Head of caudate nucleus (tissue), 42 donors: ENCODE measurements at regions not wholly inside any gene's neighbourhood (a gene's known extent, or its start where the extent isn't known, plus 50 kb on each side); places are given as distances from the start of the nearest gene placed in this dataset.

ENCODE experiments used
- DNase-seq, 42 donors: peaks; one replicate each; pipeline versions ENCODE4 v3.0.0 to v3.0.0-alpha.2; 2020 to 2021; ENCODE audit warnings: mixed read lengths in 7 of 42
- intact Hi-C: fragments of 100-400 bp; cut with DNase I; formaldehyde crosslinking; loops from one replicate; pipeline ENCODE4 v1.15.0; 2022

DNA sequence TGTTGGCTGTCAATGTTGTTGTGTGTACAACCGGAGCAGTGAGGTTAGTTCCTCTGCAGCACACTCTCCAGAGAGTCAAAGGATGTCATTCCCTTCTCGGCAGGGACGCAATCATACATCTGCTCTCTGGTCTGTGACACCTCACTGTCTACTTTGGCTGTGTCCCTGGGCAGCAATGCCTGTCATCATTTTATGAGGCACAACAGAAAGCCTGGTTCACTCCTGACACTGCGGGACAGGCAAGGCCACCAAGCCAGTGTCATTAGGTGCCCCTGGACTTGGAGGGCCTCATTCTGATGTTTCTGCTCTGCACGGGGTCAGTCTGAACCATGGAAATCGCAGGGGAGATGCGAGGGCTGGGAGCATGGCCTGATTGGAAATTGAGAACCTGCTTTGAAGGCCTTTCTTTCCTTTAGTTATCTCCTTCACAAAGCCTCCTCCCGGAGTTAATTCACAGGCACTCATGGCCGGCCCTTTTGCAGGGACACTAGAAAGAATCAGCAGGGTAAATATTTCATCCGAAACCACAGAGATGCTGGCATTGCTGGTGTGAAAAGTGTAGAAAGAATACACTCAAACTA lies 284.4 kb downstream of the ZNF536 start:
- DNase-seq = peak in 1 of 42 donors; percentile 20
- intact Hi-C loops = loop anchor here (10.0 kb wide), 1 partner anchor 592 kb away; no protein-coding TSS in a partner anchor

DNA sequence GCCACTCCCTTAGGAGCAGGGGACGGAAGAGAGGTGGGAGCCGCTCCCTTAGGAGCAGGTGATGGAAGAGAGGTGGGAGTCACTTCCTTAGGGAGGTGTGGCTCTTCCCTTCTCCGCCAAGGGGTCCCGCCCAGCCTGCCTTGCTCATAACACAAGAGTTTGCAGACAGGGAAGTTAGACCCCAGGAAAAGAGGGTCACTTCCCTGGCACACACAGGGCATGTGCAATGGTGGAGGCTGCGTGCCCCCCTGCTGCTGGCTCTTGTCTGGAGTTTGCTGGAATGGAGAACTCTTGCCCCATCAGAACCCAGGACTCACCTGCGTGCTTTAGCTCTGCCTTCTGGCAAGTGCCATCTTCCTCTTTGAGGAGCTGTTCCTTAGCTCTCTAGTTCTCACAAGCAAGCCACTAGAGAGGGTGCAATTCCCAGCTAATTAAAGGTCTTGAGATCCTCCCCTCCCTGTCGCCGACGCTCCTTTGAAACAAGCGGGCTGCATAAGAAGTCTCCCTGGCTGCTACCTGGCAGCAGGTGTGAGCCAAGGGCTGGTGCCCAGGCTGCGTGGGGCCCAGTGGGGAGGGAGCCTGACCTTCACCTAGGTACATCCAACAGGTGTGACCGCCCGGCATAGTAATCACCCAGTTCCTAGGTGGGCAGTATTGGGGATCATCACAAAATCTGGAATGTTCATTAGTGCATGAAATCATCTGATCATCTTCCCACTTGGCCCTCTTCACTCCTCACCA lies 281.6 kb downstream of the ZNF536 start:
- DNase-seq = peak in 1 of 42 donors; percentile 19
- intact Hi-C loops = loop anchor here (5.0 to 10.0 kb wide), 2 partner anchors 432 to 589 kb away; no protein-coding TSS in a partner anchor

DNA sequence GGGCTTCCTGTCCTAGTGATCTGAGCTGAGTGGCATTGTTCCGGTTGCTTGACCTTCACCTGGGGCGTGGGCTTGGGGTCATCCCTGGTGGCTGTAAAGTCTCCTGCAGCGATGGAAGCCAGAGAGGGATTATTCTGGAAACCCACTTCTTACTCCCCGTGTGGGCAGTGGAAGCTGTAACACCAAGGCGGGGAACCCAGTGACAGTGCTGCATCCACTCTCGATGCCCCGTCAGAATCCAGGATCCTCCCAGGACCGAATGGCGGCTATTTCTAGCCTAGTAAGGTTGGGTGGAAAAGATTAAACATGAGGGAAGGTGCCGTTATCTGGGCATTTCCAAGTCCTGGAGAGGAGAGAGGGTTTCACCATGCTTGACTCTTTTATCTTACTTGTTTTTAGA lies 280.6 kb downstream of the ZNF536 start:
- intact Hi-C loops = loop anchor here (5.0 to 10.0 kb wide), 2 partner anchors 430 to 588 kb away; no protein-coding TSS in a partner anchor
- DNase-seq = peak in 1 of 42 donors; percentile 4

DNA sequence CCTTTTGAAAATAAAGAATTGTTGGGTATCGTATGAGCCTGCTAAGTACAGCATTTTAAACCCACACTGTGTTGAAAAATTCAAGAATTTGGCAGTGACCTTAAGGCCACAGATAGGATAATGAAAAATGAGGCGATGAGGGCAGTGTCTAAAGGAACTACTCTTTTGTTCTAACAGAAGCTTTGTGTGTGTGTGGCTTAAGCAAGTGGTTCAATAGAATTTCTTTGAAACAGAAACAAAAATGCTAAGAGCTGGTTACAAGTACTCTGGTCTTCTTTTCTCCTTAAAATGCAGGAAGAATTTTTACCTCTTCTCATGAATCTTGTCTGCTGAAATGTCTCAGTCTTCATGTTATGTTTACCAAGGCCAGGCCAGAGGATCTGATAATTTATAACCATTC lies 279.5 kb downstream of the ZNF536 start:
- intact Hi-C loops = loop anchor here (5.0 to 10.0 kb wide), 2 partner anchors 429 to 587 kb away; no protein-coding TSS in a partner anchor
- no peak for DNase-seq

DNA sequence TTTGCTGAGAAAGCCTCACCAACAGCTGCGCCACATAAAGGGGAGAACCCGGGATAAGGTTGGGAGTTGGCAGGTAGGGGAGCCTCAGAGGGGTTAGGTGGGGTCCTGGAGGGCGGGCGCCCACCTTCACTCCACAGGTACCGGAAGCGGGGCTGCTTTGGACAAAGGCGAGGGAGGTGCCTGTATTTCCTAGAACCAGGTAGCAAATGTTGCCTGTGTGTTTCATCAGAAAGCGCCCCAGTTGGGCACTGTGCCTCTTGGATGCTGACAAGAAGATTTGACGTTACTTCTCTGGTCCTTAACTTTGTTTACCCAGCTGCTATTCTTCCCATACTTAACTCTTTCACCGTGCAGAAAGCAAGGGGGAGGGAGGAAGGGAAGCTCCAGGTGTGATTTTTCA lies 278.9 kb downstream of the ZNF536 start:
- intact Hi-C loops = loop anchor here (5.0 to 10.0 kb wide), 2 partner anchors 429 to 586 kb away; no protein-coding TSS in a partner anchor
- DNase-seq = peak in 1 of 42 donors; percentile 12

DNA sequence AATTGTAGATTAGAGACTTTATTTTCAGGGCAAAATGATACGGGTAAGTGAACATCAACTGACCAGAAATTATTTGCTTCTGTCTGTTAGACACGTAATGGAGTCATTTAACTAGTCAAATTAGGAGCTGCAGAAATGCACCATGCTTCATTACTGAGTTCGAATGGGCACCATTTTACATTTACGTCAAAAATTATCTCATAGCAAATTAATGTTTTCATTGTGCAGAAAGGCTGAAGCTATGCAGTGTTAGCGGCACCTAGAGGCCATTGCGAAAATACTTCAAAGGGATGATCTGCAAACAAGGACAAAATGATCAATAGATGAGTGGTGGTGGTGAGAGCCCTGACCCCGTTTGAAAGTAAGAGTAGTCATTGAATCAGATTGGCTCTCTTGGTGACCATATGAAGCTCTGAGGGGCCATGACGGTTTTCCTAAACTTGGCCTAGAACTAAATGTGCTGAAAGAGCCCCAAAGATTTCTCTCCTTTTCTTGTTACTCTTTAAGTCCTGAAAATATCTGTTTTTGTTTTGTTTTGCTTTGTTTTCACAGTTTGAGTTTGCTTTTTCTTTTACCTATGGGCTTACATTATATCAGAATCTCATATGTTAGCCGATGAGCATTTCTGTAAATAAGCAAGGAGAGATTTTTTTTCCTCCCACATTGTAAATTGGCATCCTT lies 277.9 kb downstream of the ZNF536 start:
- DNase-seq = peak in 36 of 42 donors; percentile 48 to 90 (median 69)
- intact Hi-C loops = loop anchor here (5.0 to 10.0 kb wide), 2 partner anchors 428 to 585 kb away; no protein-coding TSS in a partner anchor

DNA sequence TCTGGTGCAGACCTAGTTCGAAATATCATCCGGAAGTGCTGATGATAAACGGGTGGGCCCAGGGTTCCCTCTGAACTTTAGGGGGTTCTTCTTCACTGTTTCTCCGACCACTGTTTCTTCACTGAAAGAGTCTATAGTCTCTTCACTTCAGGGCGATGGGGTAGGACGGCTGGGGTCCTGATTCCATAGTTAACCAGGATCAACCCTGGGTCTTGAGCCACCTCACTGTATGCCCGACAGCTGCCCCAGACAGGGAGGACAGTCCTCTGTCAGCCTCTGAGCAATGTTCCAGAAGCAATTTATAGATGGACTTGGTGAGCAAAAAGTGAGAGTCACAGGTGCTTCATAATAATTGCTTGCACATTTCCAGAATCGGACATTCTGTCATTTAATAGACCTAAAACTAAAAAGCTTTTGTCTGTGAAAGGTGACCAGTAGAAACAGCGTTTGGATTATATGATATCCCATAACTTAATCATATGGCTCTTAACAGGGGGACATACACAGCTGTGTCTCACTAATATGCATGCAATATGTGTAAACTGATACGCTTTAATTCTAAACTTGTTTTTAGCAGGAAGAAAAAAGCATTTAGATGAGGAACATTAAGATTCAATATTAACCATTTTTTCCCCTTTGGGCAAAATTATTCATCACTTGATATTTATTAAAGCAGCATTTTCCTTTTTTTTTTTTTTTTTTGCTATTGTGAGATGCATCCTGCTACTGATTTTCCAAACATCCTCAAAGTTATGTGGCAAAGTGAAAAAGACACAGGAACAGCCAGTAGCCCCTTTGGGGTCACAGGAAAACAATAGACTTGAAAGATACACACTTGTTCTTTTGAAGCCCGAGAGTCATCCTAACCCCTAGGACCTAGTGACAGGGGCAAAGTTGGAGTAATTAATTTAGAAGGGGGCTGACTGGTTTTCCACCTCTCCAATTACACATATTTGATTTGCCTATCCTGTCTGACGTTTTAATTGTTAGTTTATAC lies 277.0 kb downstream of the ZNF536 start:
- DNase-seq = no peak
- intact Hi-C loops = no loop called here

DNA sequence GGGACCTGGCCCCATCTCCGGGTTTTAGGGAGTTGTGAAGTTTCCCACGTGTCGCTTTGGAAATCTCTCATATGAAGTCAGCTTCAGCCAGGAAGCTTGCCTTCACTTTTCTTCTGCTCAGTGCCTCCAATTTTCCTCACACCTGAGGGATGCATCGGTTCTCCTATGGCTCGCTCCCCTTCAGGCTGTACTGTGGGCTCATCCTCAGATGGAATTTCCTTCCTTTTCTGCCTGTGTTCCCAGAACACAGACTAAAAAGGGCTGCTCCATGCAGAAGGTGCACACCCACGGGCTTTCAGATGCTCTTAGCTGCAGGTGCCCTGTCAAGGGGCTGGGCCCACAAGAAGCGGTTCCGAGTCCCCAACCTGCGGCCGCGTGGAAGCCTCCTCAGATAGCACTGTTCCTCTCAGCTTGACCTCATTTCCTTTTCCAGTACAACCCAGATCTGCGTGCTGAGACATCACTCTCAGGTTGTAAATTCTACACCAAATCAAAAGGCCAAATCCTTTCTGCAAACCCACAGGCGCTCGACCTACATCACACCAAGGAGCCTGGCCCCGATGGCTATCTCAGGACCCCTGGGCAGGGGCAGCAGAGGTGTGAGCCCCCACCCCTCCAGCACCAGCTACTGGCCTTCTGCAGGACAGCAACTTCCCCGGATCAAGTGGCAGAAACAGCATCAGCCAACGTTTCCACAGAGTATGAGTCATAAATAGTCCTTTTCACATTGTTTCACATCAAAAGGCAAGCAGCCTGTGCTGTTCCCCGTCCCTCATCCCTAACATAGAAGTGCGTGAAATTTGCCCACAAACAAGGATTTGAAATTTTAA lies 275.9 kb downstream of the ZNF536 start:
- intact Hi-C loops = no loop called here
- peak in 16 of 42 donors; percentile 20 to 70 (median 46) for DNase-seq

DNA sequence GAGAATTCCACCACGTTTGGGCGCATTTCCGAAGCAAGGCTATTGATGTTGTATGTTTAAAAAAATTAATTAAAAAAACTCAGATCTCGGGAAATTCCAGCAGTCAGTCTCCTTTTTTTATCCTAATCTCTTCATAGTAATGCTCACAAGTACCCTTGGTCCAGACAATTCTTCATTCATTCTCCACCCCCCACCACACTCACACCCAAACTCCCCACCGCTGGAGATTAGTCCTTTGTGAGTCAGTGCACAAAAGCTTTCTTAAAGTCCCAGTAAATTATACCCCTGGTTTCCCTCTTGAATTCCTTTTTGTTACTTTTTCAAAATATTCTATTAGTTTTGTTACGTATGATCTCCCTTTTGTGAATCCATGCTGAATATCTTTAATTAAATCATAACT lies 274.6 kb downstream of the ZNF536 start:
- intact Hi-C loops = no loop called here
- DNase-seq = peak in 1 of 42 donors; percentile 25

DNA sequence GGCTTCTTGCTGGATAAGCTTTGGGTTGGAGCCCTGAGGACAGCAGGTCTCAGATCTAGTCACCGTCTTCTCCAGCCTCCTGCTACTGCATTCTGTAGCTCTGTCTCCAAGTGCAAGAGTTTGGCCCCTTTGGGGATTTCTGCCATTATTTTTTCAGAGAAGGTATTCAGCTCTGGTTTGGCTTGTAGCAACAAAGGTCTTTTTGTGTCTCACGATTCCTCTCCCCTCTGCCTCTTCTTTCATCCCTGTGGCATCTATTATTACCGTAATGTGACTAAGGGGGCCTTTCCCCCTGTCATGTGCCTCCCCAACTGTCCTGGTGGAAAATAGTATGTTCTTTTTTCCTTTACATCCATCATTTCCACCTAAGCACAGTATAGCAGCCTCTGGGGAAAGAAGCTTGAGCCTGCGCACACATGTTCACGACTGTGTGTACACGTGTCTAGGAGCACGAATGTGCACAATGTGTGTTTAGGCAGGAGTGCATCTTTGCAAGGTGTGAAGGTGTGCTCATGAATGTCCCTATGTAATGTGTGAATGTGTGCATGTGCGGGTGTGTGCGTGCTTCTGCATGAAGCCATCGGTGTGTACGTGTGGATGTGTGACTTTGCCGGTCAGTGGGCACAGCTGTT lies 273.9 kb downstream of the ZNF536 start:
- peak in 1 of 42 donors; percentile 14 for DNase-seq
- intact Hi-C loops = no loop called here

DNA sequence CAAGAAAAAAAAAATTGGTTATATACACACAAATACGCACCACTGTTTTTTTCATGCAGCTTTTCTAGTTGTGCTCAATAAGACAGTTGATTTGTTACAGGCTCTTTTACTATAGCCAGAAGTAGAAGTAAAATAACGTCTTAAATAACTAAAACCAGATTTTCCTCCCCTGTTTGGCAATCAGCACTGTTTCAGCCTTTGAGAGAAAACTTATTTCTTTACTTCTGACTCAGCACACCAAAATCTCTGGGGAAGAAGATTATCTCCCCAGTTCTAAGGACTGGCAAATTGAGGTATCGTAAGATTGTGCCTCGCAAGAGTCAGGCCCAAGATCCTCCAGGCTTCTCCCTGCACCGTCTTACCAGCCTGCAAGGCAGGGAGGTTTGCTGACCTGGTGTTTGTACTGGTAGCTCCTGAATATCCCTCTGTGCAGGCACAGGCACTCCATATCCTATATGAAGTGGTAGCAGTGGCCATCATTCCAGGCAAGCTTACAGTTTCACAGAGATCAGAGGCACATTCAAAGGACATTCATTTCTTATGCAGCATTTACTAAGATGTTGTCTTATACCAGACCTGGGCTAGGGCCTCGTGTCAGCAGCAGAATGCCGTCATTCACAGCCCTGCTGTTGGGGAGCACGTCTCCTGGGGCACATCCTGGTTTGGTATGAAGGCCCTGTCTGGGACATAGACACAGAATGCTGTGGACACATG lies 268.2 kb downstream of the ZNF536 start:
- DNase-seq = no peak
- intact Hi-C loops = no loop called here

DNA sequence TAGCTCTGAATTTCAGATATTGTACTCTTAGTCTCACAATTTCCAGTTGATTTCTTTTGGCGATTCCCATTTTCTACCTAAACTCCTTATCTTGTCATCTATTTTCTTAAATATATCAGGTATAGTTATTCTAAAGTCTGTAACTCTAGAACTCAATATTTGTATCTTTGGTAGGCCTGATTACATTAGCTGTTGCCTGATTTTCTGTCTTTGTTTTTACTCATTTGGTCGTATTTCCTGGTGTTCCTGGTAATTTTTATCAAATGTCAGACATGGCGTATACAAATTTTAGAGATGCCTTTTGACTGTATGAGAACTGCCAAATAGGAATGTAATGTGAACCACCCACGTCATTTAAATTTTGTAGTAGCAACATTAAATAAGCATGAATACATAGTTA lies 266.7 kb downstream of the ZNF536 start:
- DNase-seq = no peak
- intact Hi-C loops = no loop called here

DNA sequence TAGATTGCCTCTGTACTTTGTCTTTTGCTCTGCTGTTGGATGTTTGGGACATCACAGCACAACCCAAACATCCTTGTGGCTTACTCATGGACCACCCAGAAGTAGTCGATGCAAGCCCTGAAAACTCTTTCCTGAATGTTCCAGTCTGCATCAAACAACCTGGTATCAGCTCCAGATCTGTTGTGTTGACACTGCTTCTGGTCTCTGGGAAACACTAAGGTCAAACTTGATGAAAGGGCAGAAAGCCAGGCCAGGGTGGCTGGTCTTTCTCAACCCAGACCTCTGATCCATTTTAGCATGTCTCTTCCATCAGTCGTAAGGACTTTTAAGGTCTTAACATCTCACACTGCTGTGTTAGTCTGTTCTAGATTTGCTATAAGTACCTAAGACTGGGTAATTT lies 265.7 kb downstream of the ZNF536 start:
- intact Hi-C loops = no loop called here

DNA sequence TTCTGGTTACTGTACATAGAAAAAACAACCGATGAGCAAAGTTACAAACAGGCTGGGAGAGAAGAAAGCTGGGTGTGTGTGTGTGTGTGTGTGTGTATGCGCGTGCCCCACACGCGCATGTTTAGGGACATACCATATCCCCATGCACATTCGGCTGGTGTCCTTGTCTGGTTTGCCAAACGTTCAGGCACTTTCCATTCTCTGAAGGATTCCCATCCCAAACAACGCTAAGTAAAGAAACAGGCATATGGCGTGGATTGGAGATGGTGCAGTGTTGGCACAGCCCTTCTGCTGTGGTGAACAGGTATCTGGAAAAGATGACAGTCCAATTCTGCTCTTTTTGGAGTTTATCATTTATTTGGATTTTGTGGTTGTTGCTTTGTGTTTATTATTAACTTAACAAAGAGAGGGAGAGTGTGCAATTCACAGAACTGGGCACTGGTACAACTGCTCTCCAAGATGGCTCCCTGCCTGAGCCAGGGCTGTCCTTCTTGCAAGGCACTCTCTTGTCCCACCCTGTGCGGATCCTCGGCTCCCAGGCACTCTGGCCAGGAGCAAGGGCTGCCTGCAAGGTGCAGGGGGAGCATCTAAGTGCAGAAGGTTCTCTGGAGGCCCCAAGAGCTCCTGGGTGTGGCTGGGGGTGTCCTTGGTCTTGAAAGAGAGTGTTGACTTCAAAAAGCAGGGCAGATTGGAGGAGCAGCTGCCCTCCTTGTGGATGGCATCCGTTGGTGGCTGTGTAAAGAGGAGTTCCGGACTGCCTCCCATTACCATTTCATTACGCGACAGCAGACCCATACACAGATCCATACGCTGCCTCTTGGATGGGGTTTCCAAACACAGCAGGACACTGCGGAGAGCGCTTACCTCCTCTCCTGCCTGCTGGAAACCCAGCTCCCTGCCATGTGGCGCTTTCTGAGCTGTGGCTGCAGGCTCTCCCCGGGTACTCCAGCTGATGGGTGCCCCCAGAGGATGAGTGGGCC lies 263.1 kb downstream of the ZNF536 start:
- DNase-seq = no peak

More for the DNA sequence above, 265.7 kb downstream of the ZNF536 start:
- DNase-seq = no peak

DNA sequence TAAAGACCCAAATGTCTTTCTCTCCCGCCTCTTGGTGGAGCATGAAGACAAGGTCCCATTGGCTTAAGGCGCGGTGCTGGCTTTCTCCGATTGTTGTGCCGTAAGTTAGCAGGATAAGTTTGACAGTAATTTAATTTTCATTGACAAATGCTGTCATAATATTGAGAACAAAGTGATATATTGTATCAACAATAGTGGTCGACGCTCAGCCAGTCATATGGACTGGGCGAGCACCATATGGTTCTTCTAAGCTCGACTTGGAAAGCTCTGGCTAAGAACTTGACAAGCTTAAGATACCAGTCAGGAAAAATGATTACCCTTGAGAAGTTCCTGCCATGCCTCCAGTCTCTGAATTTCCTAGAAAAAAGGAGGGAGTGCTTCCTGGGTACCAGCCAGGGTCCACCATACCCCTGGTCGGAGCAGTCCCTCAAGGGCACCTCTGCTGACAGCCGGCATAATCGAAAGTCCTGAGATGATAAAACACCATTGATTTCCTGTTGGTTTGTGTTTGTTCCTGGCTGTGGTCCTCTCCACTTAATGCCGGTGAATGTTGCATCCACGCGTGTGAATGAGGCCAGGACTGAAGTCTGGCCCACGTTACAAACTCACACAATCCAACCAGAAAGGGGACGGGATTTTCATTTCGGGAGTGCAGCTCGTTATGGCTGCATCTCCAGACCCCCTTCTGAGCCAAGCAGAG lies 262.1 kb downstream of the ZNF536 start:
- intact Hi-C loops = no loop called here
- DNase-seq = no peak

More for the DNA sequence above, 263.1 kb downstream of the ZNF536 start:
- intact Hi-C loops = no loop called here
